ENCODE measurements at regions not wholly inside any gene's neighbourhood (a gene's known extent, or its start where the extent isn't known, plus 50 kb on each side); places are given as distances from the start of the nearest gene placed in this dataset.
"Not testable (repeated sequence)": the region's sequence is repeated elsewhere in the genome, so short reads cannot be mapped to it uniquely, and the experiment has no call there.

- no peak for DNase-seq
These were observed 576.1 kb downstream of the SLCO4C1 start for GRCh38 chr5:101720033-101720432.

- DNase-seq, result no peak
These were observed 578.4 kb downstream of the SLCO4C1 start for GRCh38 chr5:101717721-101718120.

- DNase-seq, result no peak
These were observed 579.1 kb downstream of the SLCO4C1 start for GRCh38 chr5:101716941-101717340.

GRCh38 chr5:101715790-101716189, 580.3 kb downstream of the SLCO4C1 start:
- DNase-seq, result not testable (repeated sequence)

GRCh38 chr5:101689306-101689705, 606.8 kb downstream of the SLCO4C1 start:
- no peak for DNase-seq

- DNase-seq, result no peak
These were observed 607.9 kb downstream of the SLCO4C1 start for GRCh38 chr5:101688156-101688555.

- DNase-seq, result no peak
These were observed 608.6 kb downstream of the SLCO4C1 start for GRCh38 chr5:101687349-101687985.

- DNase-seq, result no peak
These were observed 609.4 kb downstream of the SLCO4C1 start for GRCh38 chr5:101686536-101687157.

GRCh38 chr5:101679816-101680215, 616.3 kb downstream of the SLCO4C1 start:
- no peak for DNase-seq

GRCh38 chr5:101678481-101679193, 617.4 kb downstream of the SLCO4C1 start:
- peak; percentile 27 for DNase-seq

- no peak for DNase-seq
These were observed 618.1 kb downstream of the SLCO4C1 start for GRCh38 chr5:101677961-101678360.

GRCh38 chr5:101676646-101677045, 619.4 kb downstream of the SLCO4C1 start:
- DNase-seq, result no peak

GRCh38 chr5:101675510-101676219, 620.4 kb downstream of the SLCO4C1 start:
- no peak for DNase-seq

GRCh38 chr5:101673120-101673519, 623.0 kb downstream of the SLCO4C1 start:
- no peak for DNase-seq

- no peak for DNase-seq
These were observed 631.9 kb downstream of the SLCO4C1 start for GRCh38 chr5:101664071-101664791.

GRCh38 chr5:101663543-101663942, 632.5 kb downstream of the SLCO4C1 start:
- no peak for DNase-seq

GRCh38 chr5:101662263-101662662, 633.8 kb downstream of the SLCO4C1 start:
- no peak for DNase-seq

- DNase-seq, result no peak
These were observed 637.7 kb downstream of the SLCO4C1 start for GRCh38 chr5:101658433-101658832.

- no peak for DNase-seq
These were observed 642.1 kb downstream of the SLCO4C1 start for GRCh38 chr5:101653996-101654395.

- DNase-seq, result no peak
These were observed 648.2 kb downstream of the SLCO4C1 start for GRCh38 chr5:101647861-101648260.

- DNase-seq, result no peak
These were observed 652.3 kb downstream of the SLCO4C1 start for GRCh38 chr5:101643794-101644193.

- no peak for DNase-seq
These were observed 658.5 kb downstream of the SLCO4C1 start for GRCh38 chr5:101637599-101637998.

GRCh38 chr5:101627770-101628169, 668.3 kb downstream of the SLCO4C1 start:
- DNase-seq, result not testable (repeated sequence)

Measured in stimulated activated CD4-positive, alpha-beta T cell treated with anti-CD3 and anti-CD28 coated beads, Interleukin-4, amount 100 ng/mL, for 24 hours (primary cell).